Mesodermal cell (in vitro differentiated cells): ENCODE measurements at regions not wholly inside any gene's neighbourhood (a gene's known extent, or its start where the extent isn't known, plus 50 kb on each side); places are given as distances from the start of the nearest gene placed in this dataset.
"Not testable (repeated sequence)": the region's sequence is repeated elsewhere in the genome, so short reads cannot be mapped to it uniquely, and the experiment has no call there.

Source experiments
- H3K27ac ChIP-seq: 2 replicates; pipeline ENCODE4 v1.7.0; 2013; ENCODE audit warnings: mild to moderate bottlenecking, low read depth, low read length, moderate library complexity; ENCODE audit not compliant: severe bottlenecking
- H3K36me3 ChIP-seq: 2 replicates; pipeline ENCODE4 v1.7.1; 2013; ENCODE audit warnings: mild to moderate bottlenecking, low read length, moderate library complexity; ENCODE audit not compliant: control insufficient read depth, insufficient read depth
- H3K4me1 ChIP-seq: one replicate; pipeline ENCODE4 v1.7.1; 2013; ENCODE audit warnings: mild to moderate bottlenecking, low read length; ENCODE audit not compliant: insufficient read depth, control insufficient read depth, poor library complexity, severe bottlenecking
- H3K4me3 ChIP-seq: 2 replicates; pipeline ENCODE4 v1.7.0; 2013; ENCODE audit warnings: low read length, control low read depth, mild to moderate bottlenecking; ENCODE audit not compliant: insufficient read depth, poor library complexity, severe bottlenecking; ENCODE audit errors: extremely low read depth
- H3K9me3 ChIP-seq: 2 replicates; pipeline ENCODE4 v1.7.1; 2013; ENCODE audit warnings: mild to moderate bottlenecking, low read length, moderate library complexity; ENCODE audit not compliant: control insufficient read depth
- WGBS, 2 experiments: methylation state at CpG; one replicate each; pipeline ENCODE4 v1.1.5; 2013; ENCODE audit warnings: missing lambda C conversion rate in 2 of 2; ENCODE audit not compliant: insufficient coverage in 2 of 2; 5-methylcytosine and 5-hydroxymethylcytosine counted together

DNA sequence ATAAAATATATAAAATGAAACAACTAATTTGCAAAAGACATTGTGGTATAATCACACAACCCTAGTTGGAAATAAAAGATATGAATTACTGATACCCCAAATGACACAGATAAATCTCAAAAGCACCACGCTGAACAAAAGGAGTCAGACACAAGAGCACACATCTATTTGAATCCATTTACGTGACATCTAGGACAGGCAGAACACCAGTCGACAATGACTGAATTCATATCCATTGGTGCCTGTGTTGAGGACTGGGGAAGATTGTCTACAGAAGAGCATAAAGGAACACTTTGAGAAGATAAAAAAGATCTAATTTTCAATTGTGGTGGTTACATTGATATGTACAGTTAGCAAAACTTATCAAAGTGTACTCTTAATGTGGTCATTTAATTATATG, 874.1 kb downstream of the LTN1 start:
- Histone ChIP-seq H3K4me1 (no peaks in the 10 kb centered on the region), H3K27ac (no peak overlapping the region), H3K9me3 (no peaks in the 10 kb centered on the region), H3K4me3 (no peak overlapping the region), H3K36me3 (no peaks in the 10 kb centered on the region)
- 95% methylated on average over 2 of the region's 3 CpGs; no CpG with 5 or more reads in 1 of the 2 experiments for WGBS, 2 experiments

DNA sequence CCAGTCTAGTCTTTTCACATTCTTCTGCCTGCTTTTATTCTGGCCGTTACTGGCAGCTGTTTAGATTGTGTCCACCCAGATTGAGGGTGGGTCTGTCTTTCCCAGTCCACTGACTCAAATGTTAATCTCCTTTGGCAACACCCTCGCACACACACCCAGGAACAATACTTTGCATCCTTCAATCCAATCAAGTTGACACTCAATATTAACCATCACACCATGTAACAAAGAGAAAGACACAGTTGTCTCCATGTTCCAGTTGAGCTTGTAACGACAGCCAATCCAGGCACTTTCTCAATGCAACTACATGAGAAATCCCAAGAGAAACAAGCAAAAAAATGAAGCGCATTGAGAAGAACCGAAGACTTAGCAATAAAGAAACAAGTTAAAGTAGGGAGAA, 877.7 kb downstream of the LTN1 start:
- 67 to 87% methylated on average over 2 to 5 of the region's 5 CpGs for WGBS, 2 experiments
- H3K36me3 ChIP-seq, H3K4me1 ChIP-seq, H3K9me3 ChIP-seq, H3K4me3 ChIP-seq, H3K27ac ChIP-seq: not testable (repeated sequence)

DNA sequence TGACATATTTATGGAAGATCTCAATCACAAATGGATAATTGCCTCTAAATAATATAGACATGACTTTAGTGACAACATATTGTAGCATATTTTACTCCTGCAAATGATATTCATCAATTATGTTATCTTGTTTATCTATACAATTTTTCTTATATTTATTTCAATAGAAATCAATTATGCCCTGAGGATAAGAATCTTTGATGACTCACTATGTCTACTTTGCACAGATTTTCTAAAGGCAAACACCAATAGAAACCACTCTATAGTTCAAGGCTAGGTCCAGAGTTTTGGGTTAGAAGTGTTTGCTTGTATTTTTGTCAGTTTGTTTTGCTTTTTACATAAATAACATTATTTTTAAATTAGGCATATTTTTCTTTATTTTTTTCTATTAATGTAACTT, 879.0 kb downstream of the LTN1 start:
- H3K36me3 ChIP-seq: no peaks in the 10 kb centered on the region
- no peaks in the 10 kb centered on the region for H3K4me1 ChIP-seq
- H3K27ac ChIP-seq: no peak overlapping the region
- H3K9me3 ChIP-seq: no peaks in the 10 kb centered on the region
- H3K4me3 ChIP-seq: no peak overlapping the region

DNA sequence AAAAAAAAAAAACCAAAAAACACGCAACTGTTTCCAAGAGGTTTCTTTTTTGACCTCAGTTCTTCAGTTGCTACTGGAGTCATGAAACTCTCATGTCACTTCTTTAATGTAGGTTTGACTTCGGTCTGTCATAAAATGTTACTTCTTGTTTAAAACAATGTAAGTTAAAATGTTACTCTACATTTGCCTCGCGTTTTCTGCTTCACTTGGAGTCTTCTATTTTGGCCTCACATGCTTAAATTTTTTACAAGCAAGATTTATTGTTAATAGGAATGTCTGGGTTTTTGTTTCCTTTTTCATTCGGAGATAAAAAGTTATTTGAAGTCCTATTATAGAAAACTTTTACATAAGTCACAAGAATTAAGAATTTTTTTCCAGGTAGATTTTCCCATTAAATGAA, 880.2 kb downstream of the LTN1 start:
- Histone ChIP-seq H3K27ac (no peak overlapping the region), H3K36me3 (no peaks in the 10 kb centered on the region), H3K9me3 (no peaks in the 10 kb centered on the region), H3K4me1 (no peaks in the 10 kb centered on the region), H3K4me3 (no peak overlapping the region)
- no CpG with 5 or more reads among the region's 5 CpGs for WGBS, 2 experiments

DNA sequence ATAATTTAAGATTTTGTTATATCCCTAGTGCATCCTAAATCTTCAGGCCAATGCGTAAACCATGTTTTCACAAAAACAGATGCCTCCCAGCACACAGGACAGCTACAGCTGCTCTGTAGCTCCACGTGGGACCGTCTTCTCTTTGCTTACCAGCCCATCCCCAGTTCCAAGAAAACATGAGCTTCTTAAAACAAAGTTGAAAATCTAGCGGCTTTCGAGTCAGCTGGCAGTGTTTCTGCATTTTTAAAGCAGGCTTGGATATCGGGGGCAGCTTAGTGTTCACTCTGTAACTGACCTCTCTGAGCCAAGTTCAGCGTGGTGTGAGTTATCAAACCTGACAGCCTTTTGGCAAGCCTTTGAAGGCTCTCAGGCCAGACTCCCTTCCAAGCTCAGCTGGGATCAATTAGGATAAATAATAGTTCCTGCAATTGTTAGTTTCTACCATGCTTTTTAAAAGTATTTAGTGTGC, 881.5 kb downstream of the LTN1 start:
- 88 to 95% methylated on average over 6 to 7 of the region's 7 CpGs for WGBS, 2 experiments

DNA sequence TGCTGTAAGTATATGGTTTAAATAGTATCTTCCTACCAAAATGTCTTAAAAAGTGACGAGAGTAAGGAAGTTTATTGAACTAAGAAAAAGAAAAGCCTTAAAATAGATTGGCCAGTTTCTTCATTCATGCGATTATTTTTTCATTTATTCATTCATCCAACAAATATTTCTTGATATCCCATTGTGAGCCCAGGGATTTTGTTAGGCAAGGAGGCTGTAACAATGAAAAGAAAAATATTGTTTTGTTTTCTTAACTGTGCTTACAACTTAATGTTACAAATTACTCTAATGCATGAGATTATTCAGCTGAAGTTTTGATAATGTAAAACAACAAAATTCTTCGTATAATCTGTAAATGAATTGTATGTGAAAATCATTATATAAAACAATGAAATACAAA, 882.0 kb downstream of the LTN1 start:
- Histone ChIP-seq H3K4me1 (no peaks in the 10 kb centered on the region), H3K27ac (peak overlapping the region; percentile 26), H3K9me3 (no peaks in the 10 kb centered on the region), H3K36me3 (no peaks in the 10 kb centered on the region), H3K4me3 (no peak overlapping the region)
- WGBS, 2 experiments: no CpG with 5 or more reads among the region's 3 CpGs

More for the DNA sequence above, 881.5 kb downstream of the LTN1 start:
- no peak overlapping the region for H3K4me3 ChIP-seq
- H3K27ac ChIP-seq: peak overlapping the region; percentile 26
- H3K9me3 ChIP-seq: no peaks in the 10 kb centered on the region
- H3K4me1 ChIP-seq: no peaks in the 10 kb centered on the region
- H3K36me3 ChIP-seq: no peaks in the 10 kb centered on the region

DNA sequence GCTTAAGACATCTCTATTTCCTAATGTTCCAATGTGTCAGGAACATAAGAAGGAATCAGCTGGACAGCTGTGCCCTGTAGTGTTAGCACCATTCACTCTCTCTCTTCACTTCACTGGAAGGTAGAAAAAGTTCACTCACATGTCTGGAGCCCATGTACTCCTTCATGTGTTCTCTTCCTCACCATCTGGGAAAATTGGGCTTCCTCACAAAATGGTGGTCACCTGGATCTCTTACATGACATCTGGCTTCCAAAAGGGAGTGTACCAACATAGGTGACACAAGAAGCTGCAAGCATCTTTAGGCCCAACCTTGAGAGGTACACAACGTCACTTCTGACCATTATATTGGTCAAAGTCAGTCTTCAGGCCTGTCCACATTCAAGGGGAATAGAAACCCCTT, 882.6 kb downstream of the LTN1 start:
- Histone ChIP-seq H3K4me1 (no peaks in the 10 kb centered on the region), H3K27ac (no peak overlapping the region), H3K4me3 (no peak overlapping the region), H3K36me3 (no peaks in the 10 kb centered on the region), H3K9me3 (no peaks in the 10 kb centered on the region)
- WGBS, 2 experiments: 100% methylated on average over 1 of the region's 1 CpG; no CpG with 5 or more reads in 1 of the 2 experiments

DNA sequence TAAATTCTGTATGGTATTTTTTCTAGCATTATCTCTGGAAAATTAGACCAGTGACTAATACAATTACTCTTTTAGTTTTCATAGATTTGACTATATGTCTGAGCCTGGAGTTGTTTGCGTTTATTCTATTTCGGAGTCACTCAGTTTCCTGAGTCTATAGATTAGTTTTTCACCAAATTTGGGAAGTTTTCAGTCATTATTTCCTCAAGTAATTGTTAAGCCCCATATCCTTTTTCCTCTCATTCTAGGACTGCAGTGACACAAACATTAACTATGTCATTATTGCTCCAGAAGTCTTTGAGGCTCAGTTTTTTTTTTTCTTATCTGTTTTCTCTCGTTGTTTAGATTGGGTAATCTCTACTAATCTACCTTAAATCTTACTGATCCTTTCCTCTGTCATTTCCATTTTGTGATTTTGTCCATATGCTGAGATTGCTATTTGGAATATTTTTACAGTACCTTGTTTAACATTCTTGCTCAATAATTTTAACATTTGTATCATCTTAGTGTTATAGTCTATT, 886.2 kb downstream of the LTN1 start:
- Histone ChIP-seq H3K27ac (peak overlapping the region; percentile 11), H3K4me1 (no peaks in the 10 kb centered on the region), H3K9me3 (no peaks in the 10 kb centered on the region), H3K4me3 (no peak overlapping the region), H3K36me3 (no peaks in the 10 kb centered on the region)
- 100% methylated on average over 1 of the region's 3 CpGs; no CpG with 5 or more reads in 1 of the 2 experiments for WGBS, 2 experiments

DNA sequence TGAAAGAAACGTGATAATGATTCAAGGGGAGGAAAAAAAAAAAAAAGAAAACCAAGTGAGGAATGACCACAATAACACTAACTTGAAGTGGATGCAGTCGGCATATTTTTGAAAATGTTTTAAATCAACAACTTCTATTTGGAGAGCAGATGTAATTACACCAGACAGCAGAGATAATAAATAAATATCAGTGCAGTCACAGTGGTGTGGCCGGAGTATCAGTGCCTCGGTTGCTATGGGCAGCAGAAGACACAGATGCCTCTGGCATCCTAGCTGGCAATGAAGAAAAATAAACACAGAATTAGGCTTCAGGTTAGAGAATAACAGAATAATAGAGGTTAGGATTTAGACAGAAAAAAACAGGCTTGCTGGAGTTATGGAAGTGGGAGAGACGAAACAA, 888.3 kb downstream of the LTN1 start:
- Histone ChIP-seq H3K9me3 (no peaks in the 10 kb centered on the region), H3K4me3 (no peak overlapping the region), H3K36me3 (no peaks in the 10 kb centered on the region), H3K27ac (no peak overlapping the region), H3K4me1 (no peaks in the 10 kb centered on the region)
- 97 to 100% methylated on average over 1 to 3 of the region's 5 CpGs for WGBS, 2 experiments

DNA sequence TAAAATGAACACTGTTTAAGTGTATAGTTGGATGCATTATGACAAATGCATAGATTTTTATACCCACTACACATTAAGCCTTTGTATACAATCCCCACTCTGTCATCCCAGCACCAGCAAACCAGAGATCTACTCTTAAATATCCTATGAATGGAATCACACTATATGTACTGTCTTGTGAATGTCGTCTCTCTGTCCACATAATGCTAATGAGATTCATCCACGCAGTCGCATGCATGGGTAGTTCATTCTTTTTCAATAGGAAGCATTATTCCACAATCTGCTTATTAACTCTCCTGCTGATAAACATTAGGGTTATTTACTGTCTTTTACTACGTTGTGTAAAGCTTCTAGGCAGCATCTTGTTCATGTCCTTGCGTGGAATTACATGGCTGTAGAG, 892.3 kb downstream of the LTN1 start:
- Histone ChIP-seq H3K4me1 (no peaks in the 10 kb centered on the region), H3K4me3 (no peak overlapping the region), H3K9me3 (no peaks in the 10 kb centered on the region), H3K36me3 (no peaks in the 10 kb centered on the region), H3K27ac (no peak overlapping the region)
- WGBS, 2 experiments: 100% methylated on average over 1 of the region's 5 CpGs

DNA sequence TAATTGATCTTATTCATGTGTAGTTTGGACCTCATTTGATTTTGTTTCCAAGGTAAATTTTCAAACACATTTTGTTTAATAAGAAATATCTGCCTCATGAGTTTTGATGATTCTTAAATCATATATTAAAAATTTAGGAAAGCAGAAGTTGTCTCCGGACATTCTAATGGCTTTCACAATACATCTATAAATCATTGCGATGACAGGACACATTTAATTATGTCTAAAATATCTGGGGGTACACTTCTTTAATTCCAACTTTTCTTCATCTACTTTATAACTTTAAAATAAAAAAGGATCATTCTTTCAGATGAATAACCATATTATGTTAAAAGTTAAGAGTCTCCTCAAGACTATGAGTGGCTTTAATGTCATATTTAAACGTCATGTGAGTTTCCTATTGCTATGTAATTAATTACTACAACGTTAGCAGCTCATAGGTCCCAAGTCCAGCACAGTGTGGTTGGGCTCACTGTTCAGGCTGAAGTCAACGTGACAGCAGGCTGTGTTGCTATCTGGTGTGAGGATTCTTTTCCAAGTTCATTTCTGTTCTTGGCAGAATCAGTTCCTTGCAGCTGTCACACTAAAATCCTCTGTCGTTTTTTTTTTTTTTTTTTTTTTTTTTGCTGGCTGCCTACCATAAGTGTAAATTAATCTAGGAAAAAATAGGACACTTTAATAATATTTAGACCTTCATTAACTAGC, 893.5 kb downstream of the LTN1 start:
- Histone ChIP-seq H3K27ac (no peak overlapping the region), H3K36me3 (no peaks in the 10 kb centered on the region), H3K4me1 (no peaks in the 10 kb centered on the region), H3K9me3 (no peaks in the 10 kb centered on the region), H3K4me3 (no peak overlapping the region)
- 100% methylated on average over 1 of the region's 6 CpGs; no CpG with 5 or more reads in 1 of the 2 experiments for WGBS, 2 experiments
